CD4-positive, alpha-beta T cell (primary cell): ENCODE measurements at regions not wholly inside any gene's neighbourhood (a gene's known extent, or its start where the extent isn't known, plus 50 kb on each side); places are given as distances from the start of the nearest gene placed in this dataset.
"Not testable (repeated sequence)": the region's sequence is repeated elsewhere in the genome, so short reads cannot be mapped to it uniquely, and the experiment has no call there.

Experiments
- ATAC-seq: fragments of 200-7000 bp; cut with Tn5 transposase; one replicate; pipeline ENCODE4 v1.10.0; 2022; ENCODE audit warnings: mild to moderate bottlenecking; ENCODE audit not compliant: poor library complexity
- CTCF ChIA-PET: fragments of 350-600 bp; sonication (Branson Sonifier 250); formaldehyde crosslinking; loops from one replicate; lab custom pipeline; 2021; ENCODE audit warnings: antibody characterized with exemption, inconsistent platforms; lab: Charles Lee
- POLR2A ChIA-PET: fragments of 350-600 bp; sonication (Branson Sonifier 250); formaldehyde crosslinking; loops from one replicate; lab custom pipeline; 2021; ENCODE audit warnings: antibody characterized with exemption, inconsistent platforms; lab: Charles Lee
- DNase-seq, 14 experiments: peaks; one replicate each; pipeline ENCODE4 v3.0.0-alpha.2; 2013 to 2020; ENCODE audit warnings: mixed read lengths in 2 of 14
- H3K27ac ChIP-seq, 2 donors: one replicate each; pipeline versions ENCODE4 v1.5.1 to v1.7.0; 2013; ENCODE audit warnings: low read length in 2 of 2, low read depth in 1 of 2, mild to moderate bottlenecking in 1 of 2
- H3K27me3 ChIP-seq, 2 experiments: 1 replicate in 1 of 2; 2 replicates in 1 of 2; pipeline versions ENCODE4 v1.6.1 to v1.7.0; 2013; ENCODE audit warnings: low read length in 2 of 2, control low read depth in 1 of 2, mild to moderate bottlenecking in 1 of 2, moderate library complexity in 1 of 2; ENCODE audit not compliant: insufficient read depth in 2 of 2, control insufficient read depth in 1 of 2
- H3K36me3 ChIP-seq: one replicate; pipeline ENCODE4 v1.6.1; 2013; ENCODE audit warnings: low read length, control low read depth; ENCODE audit not compliant: insufficient read depth
- H3K4me1 ChIP-seq: one replicate; pipeline ENCODE4 v1.6.1; 2013; ENCODE audit warnings: low read length, control low read depth; ENCODE audit not compliant: insufficient read depth
- H3K4me3 ChIP-seq: one replicate; pipeline ENCODE4 v1.5.1; 2013; ENCODE audit warnings: mild to moderate bottlenecking, low read length, moderate library complexity
- H3K9me3 ChIP-seq, 2 experiments: 1 replicate in 1 of 2; 2 replicates in 1 of 2; pipeline versions ENCODE4 v1.6.1 to v1.7.0; 2013; ENCODE audit warnings: low read length in 2 of 2, mild to moderate bottlenecking in 2 of 2, control low read depth in 1 of 2, moderate library complexity in 1 of 2; ENCODE audit not compliant: control insufficient read depth in 1 of 2, insufficient read depth in 1 of 2
- H3K27ac Mint-ChIP-seq: one replicate; pipeline ENCODE4 v1.8.0; 2020; ENCODE audit warnings: mixed read lengths
- H3K27me3 Mint-ChIP-seq: one replicate; pipeline ENCODE4 v1.8.0; 2021; ENCODE audit warnings: mixed read lengths
- H3K36me3 Mint-ChIP-seq: one replicate; pipeline ENCODE4 v1.8.0; 2021; ENCODE audit warnings: low read depth, mixed read lengths
- H3K4me1 Mint-ChIP-seq: one replicate; pipeline ENCODE4 v1.8.0; 2021; ENCODE audit warnings: low read depth, mixed read lengths
- H3K4me3 Mint-ChIP-seq: one replicate; pipeline ENCODE4 v1.8.0; 2020; ENCODE audit warnings: mild to moderate bottlenecking, mixed read lengths
- H3K9me3 Mint-ChIP-seq: one replicate; pipeline ENCODE4 v1.8.0; 2020; ENCODE audit warnings: mixed read lengths
- CTCF ChIP-seq: fragments of 200-600 bp; IDR thresholded peaks from one replicate; pipeline ENCODE4 v1.8.0; 2022; ENCODE audit warnings: antibody characterized with exemption, mild to moderate bottlenecking
- intact Hi-C, 2 experiments: fragments of 100-400 bp; cut with DNase I in 1 of 2; cut with micrococcal nuclease in 1 of 2; formaldehyde crosslinking; loops; one replicate each; pipeline versions ENCODE4 v1.15.1 to v1.9.0; 2023 to 2025; cut with DNase I, micrococcal nuclease

- no peak for DNase-seq
- H3K27me3 Mint-ChIP-seq, result no peaks in the 10 kb centered on the region
- H3K4me1 Mint-ChIP-seq, result no peaks in the 10 kb centered on the region
- Histone ChIP-seq H3K27ac (no peak overlapping the region), H3K4me1 (no peaks in the 10 kb centered on the region), H3K9me3 (no peaks in the 10 kb centered on the region), H3K27me3 (no peaks in the 10 kb centered on the region), H3K36me3 (no peaks in the 10 kb centered on the region), H3K4me3 (no peak overlapping the region)
- H3K27ac Mint-ChIP-seq, result no peak overlapping the region
- ChIA-PET POLR2A (no interaction called here), CTCF (no interaction called here)
- no peak for ATAC-seq
- H3K36me3 Mint-ChIP-seq, result no peaks in the 10 kb centered on the region
- TF ChIP-seq CTCF, result no peak
- peaks cover 2% of the 10 kb centered on the region for H3K9me3 Mint-ChIP-seq
- intact Hi-C loops, result no loop called here
- no peak overlapping the region for H3K4me3 Mint-ChIP-seq
Measured at GRCh38 chr13:87570669-87571068, 100.5 kb upstream of the SLITRK5 start.

DNA sequence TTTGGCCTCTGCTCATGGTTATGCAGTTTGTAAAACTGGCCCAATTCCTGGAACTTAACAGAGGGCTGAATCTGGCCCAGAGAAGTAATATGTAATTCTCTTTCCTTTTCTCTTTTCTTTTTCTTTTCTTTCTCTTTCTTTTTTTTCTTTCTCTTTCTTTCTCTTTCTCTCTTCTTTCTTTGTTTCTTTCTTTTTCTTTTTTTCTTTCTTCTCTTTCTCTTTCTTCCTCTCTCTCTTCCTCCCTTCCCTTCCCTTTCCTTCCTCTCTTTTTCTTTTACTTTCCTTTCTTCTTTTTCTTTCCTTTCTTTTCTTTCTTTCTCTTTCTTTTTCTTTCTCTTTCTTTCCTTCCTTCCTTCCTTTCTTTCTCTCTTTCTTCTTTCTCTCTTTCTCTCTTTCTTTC, 88.8 kb upstream of the SLITRK5 start:
- no peak for TF ChIP-seq CTCF
- no peaks in the 10 kb centered on the region for H3K27me3 Mint-ChIP-seq
- DNase-seq, result no peak
- Histone ChIP-seq H3K9me3 (no peaks in the 10 kb centered on the region), H3K4me3 (no peak overlapping the region), H3K27ac (no peak overlapping the region), H3K4me1 (no peaks in the 10 kb centered on the region), H3K36me3 (no peaks in the 10 kb centered on the region), H3K27me3 (no peaks in the 10 kb centered on the region)
- H3K9me3 Mint-ChIP-seq, result peaks cover 1% of the 10 kb centered on the region
- no peak overlapping the region for H3K4me3 Mint-ChIP-seq
- no peaks in the 10 kb centered on the region for H3K36me3 Mint-ChIP-seq
- H3K4me1 Mint-ChIP-seq, result no peaks in the 10 kb centered on the region
- no peak for ATAC-seq
- POLR2A ChIA-PET, result interaction anchor here (0.6 kb wide), 1 partner anchor 29 kb away, joined by 3 read pairs; no protein-coding TSS in a partner anchor
- intact Hi-C loops, result no loop called here
- no peak overlapping the region for H3K27ac Mint-ChIP-seq
- CTCF ChIA-PET, result no interaction called here

DNA sequence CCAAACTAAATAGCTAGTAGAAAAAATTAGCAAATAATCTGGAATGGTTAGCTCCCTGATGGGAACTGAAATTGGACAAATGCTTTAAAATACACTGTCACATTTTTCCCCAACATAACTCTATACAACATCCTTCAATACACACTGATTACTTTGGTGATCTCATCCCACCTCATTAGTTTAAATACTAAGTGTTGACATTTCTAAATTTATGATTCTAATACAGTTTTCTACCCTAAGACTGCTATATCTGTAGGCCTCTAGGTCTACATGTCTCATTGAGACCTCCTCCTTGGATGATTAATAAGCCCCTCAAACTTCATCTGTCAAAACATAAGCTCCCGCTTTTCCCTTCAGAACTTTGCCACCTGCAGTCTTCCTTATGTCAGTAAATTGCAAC, 80.7 kb upstream of the SLITRK5 start:
- no peak overlapping the region for H3K27ac ChIP-seq
- ChIA-PET CTCF (no interaction called here), POLR2A (no interaction called here)
- Mint-ChIP-seq H3K27ac (no peak overlapping the region), H3K4me1 (no peaks in the 10 kb centered on the region), H3K4me3 (no peak overlapping the region), H3K36me3 (no peaks in the 10 kb centered on the region), H3K27me3 (no peaks in the 10 kb centered on the region), H3K9me3 (peaks cover 5% of the 10 kb centered on the region)
- no peak for TF ChIP-seq CTCF
- no peaks in the 10 kb centered on the region for H3K27me3 ChIP-seq
- no peak for DNase-seq
- intact Hi-C loops, result no loop called here
- no peak for ATAC-seq
- H3K4me1 ChIP-seq, result no peaks in the 10 kb centered on the region
- H3K36me3 ChIP-seq, result no peaks in the 10 kb centered on the region
- H3K4me3 ChIP-seq, result no peak overlapping the region
- H3K9me3 ChIP-seq, result peaks cover 0 to 3% of the 10 kb centered on the region in 2 experiments

GRCh38 chr13:87604437-87604836, 66.7 kb upstream of the SLITRK5 start:
- ATAC-seq, CTCF ChIA-PET, intact Hi-C loops, H3K36me3 Mint-ChIP-seq, DNase-seq, H3K4me3 ChIP-seq, H3K27me3 Mint-ChIP-seq, H3K27ac ChIP-seq, H3K27me3 ChIP-seq, H3K36me3 ChIP-seq, H3K9me3 ChIP-seq, H3K4me1 ChIP-seq, H3K4me1 Mint-ChIP-seq, H3K4me3 Mint-ChIP-seq, POLR2A ChIA-PET, H3K27ac Mint-ChIP-seq, H3K9me3 Mint-ChIP-seq: not testable (repeated sequence)
